GM13977 (cell line): ENCODE measurements at regions not wholly inside any gene's neighbourhood (a gene's known extent, or its start where the extent isn't known, plus 50 kb on each side); places are given as distances from the start of the nearest gene placed in this dataset.

ENCODE experiments used
- DNase-seq: peaks from one replicate; pipeline ENCODE4 v3.0.0; 2012; ENCODE audit warnings: low spot score
- in situ Hi-C: fragments of 300-500 bp; cut with MboI; formaldehyde crosslinking; loops from one replicate; pipeline ENCODE4 v1.12.0; 2022; ENCODE audit warnings: low sequenced_read_pairs, low pct_unique_long_range_greater_than_20kb, mixed read lengths, inconsistent platforms; ENCODE audit not compliant: unreplicated experiment
- TF ChIP-seq, protein P1 (sequence below): IDR thresholded peaks from 2 replicates; pipeline ENCODE4 v1.5.1; 2012; ENCODE audit warnings: mild to moderate bottlenecking, control low read depth; ENCODE audit not compliant: insufficient read depth; ENCODE audit errors: extremely low read depth, missing control alignments

DNA sequence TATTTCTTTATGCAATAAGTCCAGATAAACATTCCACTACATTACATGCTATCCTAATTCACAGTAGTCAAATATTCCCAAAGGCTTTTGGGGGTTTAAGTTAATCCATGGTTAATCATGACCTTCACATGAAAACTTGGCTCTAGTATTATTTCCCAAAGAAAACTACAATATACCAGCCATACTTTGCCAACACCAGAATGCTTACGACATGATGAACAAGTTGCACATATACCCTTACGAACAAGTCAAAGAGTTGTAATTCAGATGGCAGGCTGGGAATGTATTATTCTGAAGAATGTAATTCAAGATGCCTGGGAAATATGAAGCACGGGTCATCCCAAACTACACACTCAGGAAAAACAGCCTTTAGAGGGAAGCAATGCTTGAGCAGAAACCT is 499.6 kb downstream of the PPARGC1A start:
- in situ Hi-C loops: no loop called here
- DNase-seq: no peak
- TF ChIP-seq, protein P1, sequence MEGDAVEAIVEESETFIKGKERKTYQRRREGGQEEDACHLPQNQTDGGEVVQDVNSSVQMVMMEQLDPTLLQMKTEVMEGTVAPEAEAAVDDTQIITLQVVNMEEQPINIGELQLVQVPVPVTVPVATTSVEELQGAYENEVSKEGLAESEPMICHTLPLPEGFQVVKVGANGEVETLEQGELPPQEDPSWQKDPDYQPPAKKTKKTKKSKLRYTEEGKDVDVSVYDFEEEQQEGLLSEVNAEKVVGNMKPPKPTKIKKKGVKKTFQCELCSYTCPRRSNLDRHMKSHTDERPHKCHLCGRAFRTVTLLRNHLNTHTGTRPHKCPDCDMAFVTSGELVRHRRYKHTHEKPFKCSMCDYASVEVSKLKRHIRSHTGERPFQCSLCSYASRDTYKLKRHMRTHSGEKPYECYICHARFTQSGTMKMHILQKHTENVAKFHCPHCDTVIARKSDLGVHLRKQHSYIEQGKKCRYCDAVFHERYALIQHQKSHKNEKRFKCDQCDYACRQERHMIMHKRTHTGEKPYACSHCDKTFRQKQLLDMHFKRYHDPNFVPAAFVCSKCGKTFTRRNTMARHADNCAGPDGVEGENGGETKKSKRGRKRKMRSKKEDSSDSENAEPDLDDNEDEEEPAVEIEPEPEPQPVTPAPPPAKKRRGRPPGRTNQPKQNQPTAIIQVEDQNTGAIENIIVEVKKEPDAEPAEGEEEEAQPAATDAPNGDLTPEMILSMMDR: no peak

DNA sequence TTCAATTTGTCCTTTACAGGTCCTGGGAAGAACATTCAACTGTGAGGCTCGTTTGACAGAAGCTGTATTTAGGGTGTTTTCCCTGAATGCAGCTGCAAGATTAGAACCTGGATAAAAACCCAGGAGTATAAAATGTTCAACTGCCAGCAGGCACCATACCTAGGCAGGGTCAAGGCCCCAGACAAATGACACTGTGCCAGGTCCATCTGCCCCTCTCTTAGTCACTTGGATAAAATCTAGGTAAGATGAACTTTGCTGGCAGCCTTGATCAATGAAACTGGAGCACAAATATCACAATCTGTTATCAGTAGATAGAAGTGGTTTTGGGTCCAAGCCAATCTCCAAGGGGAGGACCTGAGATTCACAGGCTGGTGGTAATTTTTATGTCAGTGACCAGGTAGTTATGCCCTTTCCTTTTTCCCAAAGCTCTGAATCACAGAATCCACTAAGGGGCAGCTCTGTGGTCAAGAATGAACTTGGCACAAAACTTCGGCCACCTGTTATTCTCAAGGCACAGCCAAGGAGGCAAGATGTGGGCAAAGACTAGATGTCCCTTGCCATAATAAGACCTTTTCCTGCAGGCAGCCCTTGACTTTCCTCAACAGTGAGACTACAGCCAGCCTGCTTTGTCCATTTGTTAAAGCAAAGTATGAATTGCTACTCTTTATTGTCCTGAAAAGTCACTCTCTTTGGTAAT is 501.0 kb downstream of the PPARGC1A start:
- TF ChIP-seq, protein P1: no peak
- in situ Hi-C loops: no loop called here
- no peak for DNase-seq

DNA sequence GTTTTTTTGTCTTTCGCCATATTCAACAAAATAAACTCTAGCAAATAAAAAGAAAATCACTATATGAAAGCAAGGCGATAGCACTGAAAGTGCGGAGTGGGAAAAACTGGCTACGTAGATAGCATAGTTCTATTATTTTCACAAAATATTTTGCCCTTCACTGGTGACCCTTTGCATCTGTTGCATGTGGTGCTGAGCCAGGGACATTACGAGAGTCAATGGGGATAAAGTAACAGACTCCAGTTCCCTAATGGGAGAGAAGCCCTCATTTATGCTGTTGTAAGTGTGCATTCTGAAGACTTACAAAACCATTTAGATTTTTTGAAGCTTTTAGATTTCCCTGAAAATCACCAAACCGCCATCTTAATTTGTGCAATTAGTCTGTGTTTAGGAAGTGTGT is 501.6 kb downstream of the PPARGC1A start:
- in situ Hi-C loops: no loop called here
- TF ChIP-seq, protein P1: no peak
- DNase-seq: no peak

DNA sequence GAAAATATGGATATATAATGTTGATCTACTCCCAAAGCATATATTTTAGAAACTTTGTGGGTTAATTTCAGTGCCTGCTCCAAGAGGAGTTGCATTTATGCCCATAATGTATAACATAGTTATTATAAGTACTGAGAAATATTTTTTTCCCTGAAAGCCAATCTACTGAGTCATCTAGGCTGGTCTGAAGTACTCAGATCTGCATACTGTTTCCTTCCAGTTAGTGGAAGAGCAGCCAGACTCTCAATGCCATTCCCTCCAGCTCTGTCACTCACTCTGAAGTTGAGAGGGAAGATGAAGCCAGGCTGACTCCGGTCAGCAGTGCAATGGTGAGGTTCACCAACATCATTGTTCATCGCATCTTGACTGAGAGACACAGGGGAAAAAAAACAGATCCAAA is 505.1 kb downstream of the PPARGC1A start:
- no peak for DNase-seq
- TF ChIP-seq, protein P1: no peak
- in situ Hi-C loops: no loop called here

DNA sequence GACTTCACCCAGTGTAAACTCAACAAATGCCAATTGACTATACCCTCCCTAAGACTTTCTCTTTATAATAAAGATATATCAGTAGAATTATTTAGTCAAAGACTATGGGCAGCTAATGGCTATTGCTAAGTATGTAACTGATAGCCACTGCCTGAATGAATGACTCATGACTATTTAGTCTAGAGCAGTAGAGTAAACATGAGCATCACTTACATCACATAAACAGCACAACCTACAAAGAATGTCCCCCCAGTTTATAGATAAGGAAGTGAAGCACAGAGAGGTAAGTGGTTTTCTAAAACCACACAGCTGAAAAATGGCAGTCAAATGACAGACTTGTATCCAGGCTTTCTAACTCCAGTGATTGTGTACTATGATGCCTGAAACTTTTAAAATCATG is 507.0 kb downstream of the PPARGC1A start:
- no peak for DNase-seq
- in situ Hi-C loops: no loop called here
- TF ChIP-seq, protein P1: no peak

DNA sequence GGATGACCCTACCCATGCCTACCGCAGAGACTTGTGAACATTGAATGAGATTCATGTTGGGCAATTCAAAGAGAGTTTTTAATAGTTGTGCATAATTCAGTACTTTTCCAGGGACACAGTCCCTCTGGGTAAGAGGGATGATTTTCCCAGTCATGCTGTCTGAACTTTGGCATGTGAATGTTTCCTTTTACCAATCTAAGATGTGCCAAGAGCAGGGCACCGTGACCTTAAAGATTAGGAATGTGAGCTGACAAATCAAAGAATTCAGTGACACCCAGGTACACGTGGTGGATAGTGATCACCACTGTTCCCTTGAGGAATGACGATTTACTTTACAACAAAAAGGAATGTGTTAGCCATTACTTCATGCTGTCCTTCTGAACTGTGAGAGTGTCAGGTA is 515.6 kb downstream of the PPARGC1A start:
- in situ Hi-C loops: no loop called here
- DNase-seq: no peak
- TF ChIP-seq, protein P1: no peak
